ENCODE measurements at regions not wholly inside any gene's neighbourhood (a gene's known extent, or its start where the extent isn't known, plus 50 kb on each side); places are given as distances from the start of the nearest gene placed in this dataset.

- no TSS peak for BruUV-seq (replicated peaks)
- Histone ChIP-seq H3K27ac (ENCODE audit: low read depth, low read length) (no peak overlapping the region), H3K27me3 (ENCODE audit: insufficient read depth, low read length) (no peaks in the 10 kb centered on the region), H3K9ac (ENCODE audit: low read length) (no peak overlapping the region), H3K4me3 (replicated peaks in 1 of 2; ENCODE audit: low read depth in 1 of 2, low read length in 2 of 2) (no peak overlapping the region), H3K36me3 (ENCODE audit: control insufficient read depth in 1 of 2, insufficient read depth in 2 of 2, low read length in 2 of 2) (no peaks in the 10 kb centered on the region), H4K20me1 (ENCODE audit: insufficient read depth) (no peaks in the 10 kb centered on the region), H3K9me3 (ENCODE audit: control insufficient read depth in 1 of 2, insufficient read depth in 1 of 2, low read depth in 1 of 2, low read length in 2 of 2) (no peaks in the 10 kb centered on the region), H3K4me1 (ENCODE audit: control insufficient read depth in 1 of 2, insufficient read depth in 2 of 2, low read length in 2 of 2) (no peaks in the 10 kb centered on the region), H3K79me2 (ENCODE audit: insufficient read depth, low read length) (no peaks in the 10 kb centered on the region), H2AFZ (ENCODE audit: low read depth, low read length, poor library complexity, severe bottlenecking) (no peak overlapping the region), H3K4me2 (ENCODE audit: low read length) (no peak overlapping the region), H3K9me2 (ENCODE audit: insufficient read depth) (no peaks in the 10 kb centered on the region)
- ChIA-PET RAD21 (ENCODE audit: low non-redundant PET in 1 of 2, low total read pairs in 2 of 2, uncharacterized antibody in 2 of 2, unreplicated experiment in 2 of 2) (no interaction called here), POLR2A (no interaction called here), CTCF (no interaction called here)
- intact Hi-C loops (cut with micrococcal nuclease) = no loop called here
- DNase-seq (ENCODE audit: low read depth, low spot score) (no peak), ATAC-seq (no peak)
- TF ChIP-seq EZH2phosphoT487 (IDR thresholded peaks at IDR 0.05; ENCODE audit: borderline replicate concordance) (no peak), POLR2AphosphoS5 (IDR thresholded peaks at IDR 0.05; ENCODE audit: low read depth, low read length) (no peak), EZH2 (IDR thresholded peaks at IDR 0.05) (no peak), MAX (IDR thresholded peaks at IDR 0.05) (no peak), JUND (IDR thresholded peaks at IDR 0.05) (no peak), POLR2A (IDR thresholded peaks at IDR 0.05; ENCODE audit: borderline replicate concordance, extremely low read depth, insufficient read depth, insufficient read length) (no peak), RAD21 (IDR thresholded peaks at IDR 0.05; ENCODE audit: low read depth) (no peak), CBX3 (IDR thresholded peaks at IDR 0.05; ENCODE audit: low read depth) (no peak), ZBTB33 (IDR thresholded peaks at IDR 0.05; ENCODE audit: extremely low read depth, insufficient replicate concordance, low read length) (no peak), SP1 (IDR thresholded peaks at IDR 0.05; ENCODE audit: low read depth) (no peak), SRF (IDR thresholded peaks at IDR 0.05; ENCODE audit: low read depth) (no peak), ATF3 (IDR thresholded peaks at IDR 0.05) (no peak), SIN3A (IDR thresholded peaks at IDR 0.05; ENCODE audit: low read depth) (no peak)
Measured at GRCh38 chr4:55004831-55005230, 120.6 kb downstream of the KDR start.
